Liver (tissue), 3 donors: ENCODE measurements at regions not wholly inside any gene's neighbourhood (a gene's known extent, or its start where the extent isn't known, plus 50 kb on each side); places are given as distances from the start of the nearest gene placed in this dataset.
A peak's percentile ranks its signal among the peaks of the same experiment; 100 is the strongest.

Source experiments
- ATF3 ChIP-seq: IDR thresholded peaks from 2 replicates; pipeline ENCODE4 v1.6.1; 2016; ENCODE audit warnings: antibody characterized with exemption
- CTCF ChIP-seq: fragments of 150-350 bp; IDR thresholded peaks from 2 replicates; pipeline ENCODE4 v1.5.1; 2017; ENCODE audit warnings: improper control_type of control experiment, low read depth, low read length; ENCODE audit not compliant: missing input control
- MAX ChIP-seq: IDR thresholded peaks from 2 replicates; pipeline ENCODE4 v1.6.1; 2016; ENCODE audit warnings: antibody characterized with exemption
- RAD21 ChIP-seq, 2 donors: IDR thresholded peaks; 2 replicates each; pipeline ENCODE4 v1.6.1; 2016; ENCODE audit warnings: antibody characterized with exemption in 2 of 2, mild to moderate bottlenecking in 2 of 2
- TAF1 ChIP-seq: conservative IDR thresholded peaks from 2 replicates; pipeline ENCODE4 v1.6.1; 2016; ENCODE audit warnings: antibody characterized with exemption, mild to moderate bottlenecking
- donor health status: healthy.
- donor health status: healthy.

GRCh38 chr12:125549836-125550235, 484.6 kb downstream of the AACS start:
- TF ChIP-seq MAX (no peak), TAF1 (no peak), CTCF (peak; percentile 45), ATF3 (no peak), RAD21 (IDR thresholded peaks at IDR 0.05) (peak; percentile 34 to 65)
